ENCODE measurements at regions not wholly inside any gene's neighbourhood (a gene's known extent, or its start where the extent isn't known, plus 50 kb on each side); places are given as distances from the start of the nearest gene placed in this dataset.

DNA sequence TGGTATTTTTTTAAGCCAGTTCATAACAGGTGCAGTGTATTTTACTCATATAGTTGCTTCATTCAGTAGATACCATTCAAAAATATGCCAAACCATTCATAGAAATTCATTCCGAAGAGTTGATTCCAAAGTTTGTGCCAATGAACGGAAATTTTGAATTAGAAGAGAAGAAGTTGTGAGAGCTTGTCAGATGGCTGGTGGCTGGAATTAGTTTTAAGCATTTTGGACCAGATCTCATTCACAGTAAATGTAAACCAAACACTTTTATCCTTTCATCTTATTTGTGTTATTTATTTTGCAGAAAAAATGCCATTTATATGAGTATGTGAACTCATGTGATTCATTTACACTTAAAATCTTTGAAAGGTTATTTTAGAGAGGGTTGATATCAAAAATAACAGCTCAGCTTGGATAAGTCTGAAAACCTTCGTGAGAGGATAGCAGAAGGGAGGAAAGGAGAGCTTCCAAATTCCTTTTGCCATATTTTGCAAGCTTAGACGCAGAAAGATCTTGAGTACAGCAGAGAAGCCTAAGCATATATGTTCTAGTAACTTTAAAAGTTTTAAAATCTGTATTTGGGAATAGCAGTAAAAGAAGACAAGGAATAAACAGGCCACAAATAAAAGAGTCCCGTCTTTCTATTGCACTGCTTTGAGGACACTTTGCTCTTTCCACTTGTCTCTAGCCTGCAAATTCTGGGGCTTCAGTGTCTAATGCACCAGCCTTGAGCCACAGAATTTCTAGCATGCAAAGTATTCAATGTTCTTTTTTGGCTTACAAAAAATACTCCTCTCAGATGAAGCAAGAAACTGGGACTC lies 253.6 kb upstream of the FLRT2 start:
- no peak for DNase-seq

DNA sequence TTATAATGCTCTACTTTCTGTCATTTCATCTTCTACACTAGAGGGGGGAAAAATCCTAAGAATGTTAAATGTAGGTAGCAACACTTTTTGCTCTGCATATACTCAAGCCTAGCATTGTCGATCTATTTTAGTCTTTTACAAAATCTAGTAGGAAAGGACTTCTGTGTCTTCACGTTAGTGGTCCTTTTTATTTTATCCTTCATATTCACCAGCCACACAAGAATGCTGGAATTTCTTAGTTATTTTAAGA lies 253.0 kb upstream of the FLRT2 start:
- no peak for DNase-seq

DNA sequence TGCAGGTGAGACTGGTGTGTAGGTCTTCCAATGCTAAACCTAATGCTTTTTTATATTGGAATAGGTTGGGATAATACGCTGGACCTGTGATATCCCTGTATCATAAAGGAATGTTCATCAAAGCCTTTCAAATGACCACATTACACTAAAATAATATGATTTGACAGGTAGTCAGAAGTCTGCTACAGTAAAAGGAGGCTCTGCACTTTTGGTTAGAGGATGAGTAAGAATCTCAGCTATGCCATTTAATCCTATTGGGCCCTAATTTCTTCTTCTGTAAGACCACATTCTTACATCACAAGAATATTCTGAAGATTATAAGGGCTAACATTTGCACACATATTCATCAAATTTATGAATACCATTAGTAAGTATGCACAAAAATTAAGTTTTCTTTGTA lies 250.5 kb upstream of the FLRT2 start:
- DNase-seq = no peak

DNA sequence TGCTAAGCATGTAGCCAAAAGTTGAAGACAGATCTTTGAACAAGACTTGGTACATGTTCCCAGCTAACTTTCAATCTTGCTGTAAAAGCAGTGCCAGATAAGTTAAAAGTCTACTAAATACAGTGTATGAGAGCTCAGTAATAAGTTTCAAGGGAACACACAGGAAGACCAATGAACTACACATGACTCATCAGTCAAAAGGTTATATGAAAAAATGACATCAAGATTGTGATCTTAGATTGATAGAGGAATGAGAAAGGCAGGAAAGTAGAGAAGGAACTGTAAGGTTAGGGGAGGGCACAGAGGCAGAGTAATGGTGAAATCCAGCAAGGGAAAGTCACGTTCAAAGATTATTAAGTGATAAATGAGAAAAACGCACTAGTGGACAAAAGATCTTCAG lies 249.9 kb upstream of the FLRT2 start:
- no peak for DNase-seq

DNA sequence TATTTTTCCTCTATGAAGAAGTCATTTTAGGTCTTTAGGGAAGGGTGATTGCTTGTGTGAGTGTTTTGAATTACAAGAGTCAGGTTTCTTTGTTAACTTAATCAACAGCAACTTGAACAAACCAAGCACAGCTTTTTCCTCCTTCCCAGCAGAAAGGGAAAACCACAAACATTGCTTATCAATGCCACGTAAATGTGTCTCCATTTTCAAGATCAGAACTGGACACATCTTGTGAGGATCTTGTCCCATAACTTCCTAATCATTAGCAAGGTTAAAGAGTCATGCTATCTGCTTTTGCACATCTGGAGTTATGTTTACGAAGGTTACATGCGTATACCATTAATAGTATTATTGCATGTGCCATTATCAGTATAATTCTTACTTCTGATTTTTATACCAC lies 248.0 kb upstream of the FLRT2 start:
- DNase-seq = no peak

DNA sequence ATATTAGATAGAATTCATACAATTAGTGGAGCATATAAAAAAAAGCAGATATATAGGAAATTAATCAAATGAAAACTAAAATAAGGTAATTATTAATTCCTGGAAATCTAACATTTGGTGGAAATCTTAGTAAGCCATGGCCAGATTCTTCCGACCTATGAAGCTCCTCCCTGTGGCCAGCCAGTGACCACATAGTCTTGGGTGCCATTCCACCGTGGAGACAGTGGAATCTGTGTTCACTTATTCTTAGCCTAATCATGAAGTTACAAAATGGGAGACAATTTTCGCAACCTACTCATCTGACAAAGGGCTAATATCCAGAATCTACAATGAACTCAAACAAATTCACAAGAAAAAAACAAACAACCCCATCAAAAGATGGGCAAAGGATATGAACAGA lies 241.9 kb upstream of the FLRT2 start:
- DNase-seq = no peak

DNA sequence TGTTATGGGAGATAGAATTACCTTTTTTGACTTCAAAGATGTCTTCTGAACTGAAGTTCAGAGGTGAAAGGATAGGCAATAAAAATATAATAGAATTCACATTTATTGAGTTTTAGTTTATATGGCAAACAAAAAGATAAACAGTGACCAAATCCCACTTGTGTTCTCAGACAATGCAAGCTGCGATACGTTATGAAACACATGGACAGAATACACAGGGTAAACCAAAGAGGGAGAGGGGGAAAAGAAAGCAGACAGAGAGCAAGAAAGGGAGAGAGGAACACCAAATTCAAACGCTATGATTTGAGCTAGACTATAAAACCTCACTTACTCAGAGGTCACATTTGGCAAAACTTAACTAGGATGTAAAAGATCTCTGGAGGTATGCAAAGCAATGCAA lies 238.2 kb upstream of the FLRT2 start:
- no peak for DNase-seq

DNA sequence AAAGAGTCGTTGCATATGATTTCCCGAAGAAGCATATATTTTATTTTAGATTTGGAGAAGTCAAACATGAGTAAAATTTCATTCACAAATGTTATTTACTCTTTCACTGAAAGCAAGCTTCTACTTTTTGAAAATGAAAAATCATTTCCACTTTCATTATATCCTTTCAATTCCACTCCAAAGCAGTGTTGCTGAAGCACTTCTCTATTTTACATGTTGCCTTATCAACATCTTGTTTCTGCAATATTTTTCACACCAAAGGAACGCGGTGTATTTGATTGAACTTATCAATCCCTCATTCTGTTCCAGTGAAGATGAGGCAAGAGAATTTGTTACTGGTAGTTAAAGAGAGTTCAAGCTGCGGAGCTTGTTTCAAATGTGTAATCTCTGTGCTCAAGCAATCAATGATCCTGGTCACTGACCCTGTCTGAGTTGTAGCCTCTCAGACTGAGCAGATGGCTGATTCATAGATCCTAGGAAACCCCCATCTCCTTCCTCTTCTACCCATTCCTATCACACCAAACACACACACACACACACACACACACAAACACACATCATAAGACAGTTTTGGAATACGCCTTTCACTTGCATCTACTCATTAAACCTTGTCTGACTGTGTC lies 236.2 kb upstream of the FLRT2 start:
- DNase-seq = no peak

DNA sequence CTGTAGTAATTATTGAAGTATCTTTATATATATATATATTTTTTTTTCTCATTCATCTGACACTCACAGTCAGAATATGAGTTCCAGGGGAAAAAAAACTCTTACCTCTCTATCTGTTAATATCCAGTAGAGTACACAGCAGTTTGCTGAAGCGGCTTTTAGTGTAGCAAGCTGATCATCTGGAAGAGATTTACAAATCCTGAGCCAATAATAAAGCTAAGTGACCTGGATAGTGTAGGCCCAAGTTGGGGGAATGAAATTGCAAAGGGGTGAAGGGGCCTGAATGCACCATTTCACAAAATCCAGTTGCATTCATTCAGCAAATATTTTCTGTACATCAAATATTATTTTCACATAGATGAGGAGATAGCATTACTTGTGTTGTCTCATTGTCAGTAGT lies 234.6 kb upstream of the FLRT2 start:
- no peak for DNase-seq

DNA sequence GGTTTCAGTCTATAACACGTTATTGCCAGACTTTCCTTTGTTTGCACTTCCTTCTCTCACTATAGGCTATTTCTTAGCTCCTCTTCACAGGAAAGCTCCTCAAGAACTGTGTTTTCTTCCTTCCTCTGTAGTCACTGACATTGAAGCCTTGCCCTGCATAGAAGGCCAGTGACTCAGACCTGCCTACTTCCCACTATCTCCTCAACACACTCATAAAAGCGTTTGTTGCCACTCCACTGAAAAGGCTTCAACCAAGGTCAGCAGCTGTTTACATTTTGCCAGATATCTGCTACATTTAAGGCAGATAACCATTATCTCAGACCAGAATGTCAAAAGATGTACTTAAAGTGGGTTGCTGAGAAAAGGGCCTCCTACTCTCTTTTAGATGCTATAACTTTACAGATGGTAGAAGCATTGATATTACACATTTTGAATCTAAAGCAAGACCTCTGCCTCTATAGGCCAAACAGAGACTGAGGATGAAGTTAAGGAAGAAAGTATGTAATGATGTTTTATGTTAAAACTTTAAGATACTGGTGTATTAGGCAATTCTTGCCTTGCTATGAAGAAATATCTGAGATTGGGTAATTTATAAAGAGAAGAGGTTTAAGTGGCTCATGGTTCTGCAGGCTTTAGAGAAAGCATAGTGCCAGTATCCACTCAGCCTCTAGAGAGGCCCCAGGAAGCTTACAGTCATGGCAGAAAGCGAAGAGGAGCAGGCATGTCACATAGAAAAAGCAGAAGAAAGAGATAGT lies 233.3 kb upstream of the FLRT2 start:
- DNase-seq = no peak

DNA sequence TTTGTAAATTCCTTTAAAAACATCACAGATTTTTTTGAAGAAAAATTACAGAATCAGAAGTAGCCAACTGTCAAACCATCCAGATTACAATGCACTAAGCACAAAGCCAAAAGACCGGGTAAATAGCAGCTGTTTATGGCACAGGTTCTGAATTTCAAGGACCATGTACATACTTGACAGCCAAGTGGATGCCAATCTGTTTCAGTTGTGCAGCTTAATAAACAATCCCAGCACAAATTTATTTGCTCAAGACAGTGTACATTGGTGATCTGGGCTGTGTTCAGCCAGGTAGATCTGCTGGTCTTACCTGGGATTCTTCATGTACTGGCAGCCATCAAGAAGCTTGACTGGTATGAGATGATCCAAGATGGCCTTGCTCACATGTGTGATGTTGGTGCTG lies 229.8 kb upstream of the FLRT2 start:
- no peak for DNase-seq

DNA sequence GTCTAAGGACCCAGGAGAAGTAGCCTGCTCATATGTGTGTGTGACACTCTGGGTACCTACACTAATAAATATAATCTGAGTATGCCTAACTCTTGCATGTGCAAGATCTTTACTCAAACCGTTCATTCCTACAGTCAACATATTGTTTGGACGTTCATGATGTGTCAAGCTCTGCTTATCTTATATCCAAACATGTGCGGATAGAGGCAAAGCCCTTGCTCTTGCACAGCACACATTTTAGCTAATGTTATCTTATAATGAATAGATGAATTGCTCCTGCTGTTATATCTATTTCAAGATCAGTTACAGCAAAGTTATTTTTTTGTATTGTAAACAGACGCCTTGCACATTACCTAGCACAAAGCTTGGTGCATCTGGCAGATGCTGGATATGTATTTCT lies 228.4 kb upstream of the FLRT2 start:
- no peak for DNase-seq

DNA sequence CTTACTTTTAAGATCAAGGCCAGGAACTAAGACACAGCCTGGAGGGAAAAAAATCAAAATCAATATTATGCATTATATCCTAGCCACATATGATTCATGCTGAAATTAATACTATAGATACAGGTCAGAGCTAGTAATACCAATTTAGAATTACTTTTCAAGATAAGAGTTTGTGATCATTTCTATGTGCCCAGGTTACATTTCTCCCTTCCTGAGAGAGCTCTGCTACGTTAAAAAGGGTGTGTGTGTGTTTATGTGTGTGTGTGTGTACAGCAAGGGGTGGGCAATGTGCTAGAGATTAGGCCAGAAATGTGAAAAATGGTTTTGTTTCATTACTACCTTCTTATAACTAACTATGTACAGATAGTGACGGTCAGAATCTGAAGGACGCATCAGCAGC lies 223.9 kb upstream of the FLRT2 start:
- no peak for DNase-seq

DNA sequence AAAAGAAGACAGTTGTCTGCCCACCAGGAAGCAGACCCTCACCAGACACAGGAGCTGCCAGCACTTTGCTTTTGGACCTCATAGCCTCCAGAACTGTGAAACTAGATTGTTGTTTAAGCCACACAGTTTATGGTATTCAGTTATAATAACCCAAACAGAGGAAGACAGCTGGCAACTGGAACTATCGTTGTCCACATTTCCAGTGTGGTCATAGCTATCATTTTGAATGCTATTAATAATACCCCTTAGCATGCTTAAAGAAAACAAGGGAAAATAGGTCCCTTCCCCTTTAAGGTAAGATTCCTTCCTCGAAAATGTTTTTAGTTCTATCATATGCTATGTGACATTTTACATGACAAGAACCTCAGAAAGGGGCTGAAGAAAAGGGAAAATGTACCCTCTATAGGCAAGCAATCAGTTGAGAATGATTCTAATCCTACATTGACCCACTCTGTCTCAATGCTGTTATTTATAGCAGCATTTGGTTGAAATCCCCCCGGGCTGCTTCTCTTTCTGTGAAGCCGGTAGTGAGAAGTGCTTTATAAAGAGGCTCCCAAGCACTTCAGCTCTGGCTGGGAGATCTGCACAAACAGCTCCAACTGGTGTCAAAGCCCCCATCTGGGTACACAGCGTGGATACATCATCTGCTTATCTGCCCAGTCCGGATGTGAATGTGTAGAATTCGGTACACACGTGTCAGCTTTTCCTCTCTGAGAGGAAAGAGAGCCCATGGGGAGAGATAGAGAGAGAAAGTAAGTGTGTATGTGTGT lies 221.2 kb upstream of the FLRT2 start:
- no peak for DNase-seq

DNA sequence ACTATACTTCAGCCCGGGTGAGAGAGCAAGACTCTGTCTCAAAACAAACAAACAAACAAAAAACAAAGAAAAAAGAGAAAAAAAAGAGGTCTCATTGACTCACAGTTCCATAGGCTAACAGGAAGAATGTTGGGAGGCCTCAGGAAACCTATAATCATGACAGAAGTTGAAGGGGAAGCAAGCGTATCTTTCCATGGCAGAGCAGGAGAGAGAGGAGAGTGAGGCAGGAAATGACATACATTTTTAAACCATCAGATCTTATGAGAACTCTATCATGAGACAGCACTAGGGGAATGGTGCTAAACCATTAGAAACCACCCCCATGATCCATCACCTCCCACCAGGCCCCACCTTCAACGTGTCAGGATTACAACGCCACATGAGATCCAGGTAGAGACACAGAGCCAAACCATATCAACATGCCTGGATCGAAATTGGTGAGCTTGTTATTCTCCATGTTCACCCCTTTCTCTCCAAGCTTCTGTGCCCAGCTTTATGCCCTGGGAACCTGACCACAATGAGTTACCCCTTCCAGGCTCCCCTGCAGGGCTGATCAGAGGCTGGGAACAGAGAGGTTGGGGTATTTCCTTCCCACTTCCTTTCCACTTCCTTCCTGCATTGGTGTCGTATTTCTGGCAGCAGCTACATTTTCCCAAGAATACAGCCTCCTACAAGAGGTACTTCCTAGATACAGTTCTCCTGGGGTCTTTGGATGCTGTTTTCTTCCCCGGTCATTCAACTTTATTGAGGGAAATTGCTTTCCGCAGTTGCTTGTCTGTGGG lies 219.3 kb upstream of the FLRT2 start:
- DNase-seq = no peak

DNA sequence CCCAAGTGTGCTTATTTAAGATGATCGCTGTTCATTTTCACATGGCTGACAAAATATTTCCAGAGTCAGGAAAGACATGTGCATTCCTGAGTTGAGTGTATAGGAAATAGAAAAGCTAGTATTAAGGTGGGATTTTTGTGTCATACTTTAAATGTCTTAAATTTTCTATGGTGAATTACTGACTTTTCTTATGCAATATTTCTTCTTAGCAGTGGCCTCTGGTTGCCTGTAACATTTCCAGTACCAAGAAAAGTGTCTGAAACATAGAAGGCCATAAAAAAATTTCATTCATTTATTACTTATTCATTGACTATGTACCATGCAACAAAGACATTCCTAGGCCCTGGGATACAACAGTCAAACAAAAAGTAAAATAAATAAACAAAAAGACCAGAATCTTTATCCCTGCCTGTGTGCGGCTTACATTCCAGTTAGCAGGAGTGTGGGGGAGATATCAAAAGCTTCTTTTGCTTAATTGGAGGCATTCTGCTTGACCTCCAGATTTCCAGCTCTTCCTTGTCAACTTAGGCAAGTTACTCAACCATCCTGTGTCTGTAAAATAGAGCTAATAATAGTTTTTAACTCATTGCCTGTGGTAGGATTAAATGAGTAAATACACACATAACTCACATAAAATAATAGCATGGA lies 216.3 kb upstream of the FLRT2 start:
- no peak for DNase-seq

DNA sequence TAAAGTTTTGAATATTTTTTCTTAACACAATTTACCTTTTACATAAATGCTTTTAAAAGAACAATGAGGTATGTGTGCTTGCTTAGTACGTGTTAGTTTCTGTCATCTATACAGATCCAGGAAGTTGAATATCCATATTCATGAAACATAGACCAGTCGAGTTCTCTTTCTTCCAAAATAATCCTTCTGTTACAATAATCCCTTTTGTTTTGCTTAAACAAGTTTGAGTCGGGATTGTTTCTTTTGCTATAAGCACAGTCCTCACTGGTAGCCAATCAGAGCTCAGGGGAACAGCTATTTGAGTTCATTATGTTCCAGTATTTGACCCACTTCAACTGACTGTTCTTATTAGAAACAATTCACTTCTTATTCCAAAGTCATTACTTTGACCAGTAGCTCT lies 214.7 kb upstream of the FLRT2 start:
- DNase-seq = no peak

DNA sequence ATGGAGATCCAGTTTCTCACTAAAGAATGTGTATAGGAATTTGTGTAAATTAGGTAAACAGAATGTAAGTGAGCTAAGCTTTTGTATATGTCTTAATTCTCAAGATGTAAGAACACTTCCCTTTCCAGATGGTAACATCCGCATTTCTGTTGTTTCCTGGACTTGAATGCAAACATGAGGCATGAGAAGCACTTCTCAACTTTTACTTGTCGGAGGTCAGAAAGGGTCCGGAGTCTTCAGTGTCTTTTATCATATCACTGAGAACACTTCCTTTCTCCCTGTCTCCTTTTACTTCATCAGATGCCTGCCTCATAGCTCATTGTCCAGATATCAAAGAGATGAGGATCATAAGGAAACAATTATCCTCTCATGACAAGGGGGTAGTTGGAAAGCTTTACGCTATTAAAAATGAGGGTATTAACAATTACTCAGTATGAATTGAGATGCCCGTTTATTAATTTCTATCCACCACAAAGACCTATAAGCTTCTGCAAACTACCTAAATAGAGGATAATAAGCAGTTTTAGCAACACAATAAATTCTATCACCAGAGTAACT lies 214.1 kb upstream of the FLRT2 start:
- no peak for DNase-seq

DNA sequence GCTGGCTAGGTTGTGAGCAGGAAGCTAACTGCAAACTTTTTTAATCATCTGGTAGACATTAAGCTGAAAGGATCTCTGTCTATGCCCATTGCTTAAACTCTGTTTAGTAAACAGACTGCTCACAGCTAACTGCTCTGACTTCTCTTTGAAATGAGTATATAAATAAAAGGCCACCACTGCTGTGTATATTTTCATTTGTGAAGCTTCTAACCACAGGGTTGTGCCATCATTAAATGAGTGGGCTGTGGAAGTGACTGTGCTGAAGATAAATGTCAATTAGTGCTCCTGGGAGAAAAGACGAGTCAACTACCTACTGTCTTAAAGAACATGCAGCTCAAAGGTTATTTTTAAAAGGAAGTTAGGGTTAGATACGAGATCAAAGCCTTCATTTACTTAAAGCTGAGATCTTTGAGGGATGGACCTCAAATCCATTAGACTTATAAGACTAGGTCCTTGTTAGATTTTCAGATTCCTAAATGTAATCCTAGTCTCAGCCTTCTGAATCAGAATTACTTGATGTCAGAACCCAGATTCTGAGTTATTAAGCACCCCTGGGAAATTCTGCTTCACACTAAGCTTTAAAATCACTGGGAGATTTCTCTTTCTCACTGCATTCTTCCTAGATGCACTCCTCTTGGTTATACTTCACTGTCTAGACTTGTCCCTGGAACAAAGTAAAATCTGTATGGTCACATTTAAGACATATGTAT lies 213.1 kb upstream of the FLRT2 start:
- DNase-seq = no peak

DNA sequence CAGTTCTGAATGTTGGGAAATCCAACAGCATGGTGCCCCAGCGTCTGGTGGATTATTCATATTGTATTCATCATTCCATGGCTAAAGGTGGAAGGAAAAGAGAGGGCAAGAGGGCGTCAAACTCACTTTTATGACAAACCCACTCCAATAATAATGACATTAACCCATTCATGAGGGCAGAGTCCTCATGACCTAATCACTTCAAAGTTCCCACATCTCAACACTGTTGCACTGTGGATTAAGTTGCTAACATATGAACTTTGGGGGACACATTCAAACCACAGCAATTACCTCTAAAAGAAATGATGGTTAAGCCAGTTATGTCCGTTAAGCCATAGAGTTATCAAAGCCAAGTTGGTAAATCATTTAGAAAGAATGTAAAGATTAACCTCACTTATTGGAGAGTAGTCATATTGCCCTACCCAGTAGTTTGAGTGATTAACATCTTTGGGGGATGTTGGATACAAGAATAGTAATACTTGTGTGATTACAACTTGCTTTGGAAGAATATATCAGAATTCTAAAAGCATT lies 212.4 kb upstream of the FLRT2 start:
- DNase-seq = no peak

All from amygdala (tissue), 56 donors.